HL-60 (cell line): ENCODE measurements at regions not wholly inside any gene's neighbourhood (a gene's known extent, or its start where the extent isn't known, plus 50 kb on each side); places are given as distances from the start of the nearest gene placed in this dataset.

ENCODE experiments used
- DNase-seq, 2 experiments: peaks; one replicate each; pipeline ENCODE4 v3.0.0-alpha.2; 2010 to 2020; ENCODE audit warnings: low read depth in 1 of 2, low spot score in 1 of 2
- H3K27ac ChIP-seq: fragments of 250-450 bp; sonication (Bioruptor Pico); replicated peaks from 2 replicates; pipeline ENCODE4 v1.5.1; 2020; ENCODE audit warnings: mild to moderate bottlenecking, moderate library complexity
- H3K27me3 ChIP-seq: fragments of 250-450 bp; sonication (Bioruptor Pico); 2 replicates; pipeline ENCODE4 v1.5.1; 2021; ENCODE audit warnings: mild to moderate bottlenecking, moderate library complexity; ENCODE audit not compliant: insufficient read depth, poor library complexity, severe bottlenecking
- H3K4me3 ChIP-seq: replicated peaks from 2 replicates; pipeline ENCODE4 v1.5.1; 2011; ENCODE audit warnings: mild to moderate bottlenecking, control low read depth, low read length; ENCODE audit not compliant: insufficient read depth
- CTCF ChIP-seq: IDR thresholded peaks from one replicate; pipeline ENCODE4 v1.5.1; 2011; ENCODE audit warnings: low read length, control low read depth, inconsistent platforms; ENCODE audit not compliant: insufficient read depth
- GABPA ChIP-seq: IDR thresholded peaks from 2 replicates; pipeline ENCODE4 v1.6.1; 2012; ENCODE audit warnings: low read depth
- POLR2AphosphoS5 ChIP-seq: IDR thresholded peaks from 2 replicates; pipeline ENCODE4 v1.6.1; 2012; ENCODE audit warnings: low read depth
- REST ChIP-seq: IDR thresholded peaks from 2 replicates; pipeline ENCODE4 v1.6.1; 2012; ENCODE audit warnings: low read depth; ENCODE audit not compliant: insufficient replicate concordance
- SPI1 ChIP-seq: IDR thresholded peaks from 2 replicates; pipeline ENCODE4 v1.6.1; 2012; ENCODE audit warnings: low read depth, mild to moderate bottlenecking, borderline replicate concordance

GRCh38 chr14:75338398-75338797 is 59.8 kb downstream of the FOS start:
- Histone ChIP-seq H3K4me3 (no peak overlapping the region), H3K27me3 (no peaks in the 10 kb centered on the region), H3K27ac (peak overlapping the region; percentile 26)
- DNase-seq, result no peak
- TF ChIP-seq REST (no peak), CTCF (no peak), GABPA (no peak), SPI1 (no peak)

GRCh38 chr14:75339059-75339458 is 60.4 kb downstream of the FOS start:
- no peak overlapping the region for H3K4me3 ChIP-seq
- H3K27ac ChIP-seq, result peak overlapping the region; percentile 26
- H3K27me3 ChIP-seq, result no peaks in the 10 kb centered on the region
- TF ChIP-seq SPI1 (no peak), POLR2AphosphoS5 (no peak), GABPA (no peak), CTCF (no peak), REST (no peak)
- DNase-seq, result no peak

- H3K27me3 ChIP-seq, result no peaks in the 10 kb centered on the region
- no peak overlapping the region for H3K4me3 ChIP-seq
- TF ChIP-seq SPI1, result peak; percentile 85; the same call in 1 of the 2 replicates
- no peak for TF ChIP-seq GABPA
- TF ChIP-seq REST, result no peak
- no peak for TF ChIP-seq CTCF
- TF ChIP-seq POLR2AphosphoS5, result no peak
- peak overlapping the region; percentile 95 for H3K27ac ChIP-seq
- DNase-seq, result peak; percentile 63 to 87
These were observed 62.3 kb downstream of the FOS start for GRCh38 chr14:75340921-75341320.
